ENCODE measurements at regions not wholly inside any gene's neighbourhood (a gene's known extent, or its start where the extent isn't known, plus 50 kb on each side); places are given as distances from the start of the nearest gene placed in this dataset.

DNA sequence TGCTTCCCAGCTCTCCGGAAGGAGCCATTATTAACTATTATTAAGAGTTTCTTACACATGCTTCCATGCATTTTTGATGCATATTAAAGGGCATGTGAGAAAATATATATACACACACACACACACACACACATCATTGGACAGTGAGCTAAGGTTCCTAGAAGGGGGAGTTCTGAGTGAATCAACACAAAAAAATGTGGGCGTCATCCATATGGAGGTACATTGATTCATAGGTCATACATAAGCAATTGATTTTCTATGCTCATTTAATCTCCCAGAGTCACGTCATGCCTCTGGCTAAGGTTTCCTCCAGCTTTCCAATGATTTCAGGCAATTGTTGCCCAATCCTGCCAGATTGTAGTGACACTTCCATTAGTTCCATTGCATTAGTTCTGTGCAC, 269.4 kb downstream of the DNAJB9 start:
- H3K4me1 ChIP-seq (ENCODE audit: control insufficient read depth, extremely low read depth, insufficient read depth, low read length), result no peaks in the 10 kb centered on the region
- DNase-seq (ENCODE audit: low read depth in 2 of 2), result peak; percentile 42 to 70
- TF ChIP-seq EZH2 (IDR thresholded peaks at IDR 0.05; ENCODE audit: low read length, missing control alignments) (no peak), CTCF (conservative IDR thresholded peaks at IDR 0.05 in 1 of 2, IDR thresholded peaks at IDR 0.05 in 1 of 2; ENCODE audit: low read depth in 1 of 2, low read length in 2 of 2) (no peak)
- H3K27ac ChIP-seq (ENCODE audit: insufficient read depth, low read length), result no peak overlapping the region
- no peaks in the 10 kb centered on the region for H3K79me2 ChIP-seq (ENCODE audit: control insufficient read depth, insufficient read depth, low read length)
- H3K36me3 ChIP-seq (ENCODE audit: control insufficient read depth, insufficient read depth, low read length), result no peaks in the 10 kb centered on the region
- H3K9ac ChIP-seq (ENCODE audit: insufficient read depth, low read length), result no peak overlapping the region
- no peaks in the 10 kb centered on the region for H3K9me3 ChIP-seq (ENCODE audit: control insufficient read depth, insufficient read depth, low read depth, low read length)
- H3K27me3 ChIP-seq (ENCODE audit: control insufficient read depth, insufficient read depth, low read length), result no peaks in the 10 kb centered on the region
- no peak overlapping the region for H3K4me2 ChIP-seq (ENCODE audit: extremely low read depth, insufficient read depth, low read length)
- no peaks in the 10 kb centered on the region for H4K20me1 ChIP-seq (ENCODE audit: control insufficient read depth, extremely low read depth, insufficient read depth, low read length)
- no peak overlapping the region for H3K4me3 ChIP-seq (replicated peaks in 1 of 4; ENCODE audit: control extremely low read depth in 1 of 4, insufficient read depth in 1 of 4, low read depth in 3 of 4, low read length in 4 of 4)
- H2AFZ ChIP-seq (ENCODE audit: low read length), result no peak overlapping the region

- no peak overlapping the region for H3K27ac ChIP-seq (ENCODE audit: insufficient read depth, low read length)
- no peaks in the 10 kb centered on the region for H3K4me1 ChIP-seq (ENCODE audit: control insufficient read depth, extremely low read depth, insufficient read depth, low read length)
- no peaks in the 10 kb centered on the region for H3K9me3 ChIP-seq (ENCODE audit: control insufficient read depth, insufficient read depth, low read depth, low read length)
- H2AFZ ChIP-seq (ENCODE audit: low read length), result no peak overlapping the region
- no peak overlapping the region for H3K4me3 ChIP-seq (replicated peaks in 1 of 4; ENCODE audit: control extremely low read depth in 1 of 4, insufficient read depth in 1 of 4, low read depth in 3 of 4, low read length in 4 of 4)
- H3K36me3 ChIP-seq (ENCODE audit: control insufficient read depth, insufficient read depth, low read length), result no peaks in the 10 kb centered on the region
- no peaks in the 10 kb centered on the region for H3K27me3 ChIP-seq (ENCODE audit: control insufficient read depth, insufficient read depth, low read length)
- H3K79me2 ChIP-seq (ENCODE audit: control insufficient read depth, insufficient read depth, low read length), result no peaks in the 10 kb centered on the region
- no peak for DNase-seq (ENCODE audit: low read depth in 2 of 2)
- TF ChIP-seq EZH2 (IDR thresholded peaks at IDR 0.05; ENCODE audit: low read length, missing control alignments), result no peak
- TF ChIP-seq CTCF (conservative IDR thresholded peaks at IDR 0.05 in 1 of 2, IDR thresholded peaks at IDR 0.05 in 1 of 2; ENCODE audit: low read depth in 1 of 2, low read length in 2 of 2), result no peak
- H4K20me1 ChIP-seq (ENCODE audit: control insufficient read depth, extremely low read depth, insufficient read depth, low read length), result no peaks in the 10 kb centered on the region
- H3K9ac ChIP-seq (ENCODE audit: insufficient read depth, low read length), result no peak overlapping the region
- H3K4me2 ChIP-seq (ENCODE audit: extremely low read depth, insufficient read depth, low read length), result no peak overlapping the region
These were observed 276.3 kb downstream of the DNAJB9 start for GRCh38 chr7:108845951-108846350.

GRCh38 chr7:108846471-108846870, 276.8 kb downstream of the DNAJB9 start:
- no peak overlapping the region for H3K9ac ChIP-seq (ENCODE audit: insufficient read depth, low read length)
- H3K27me3 ChIP-seq (ENCODE audit: control insufficient read depth, insufficient read depth, low read length), result no peaks in the 10 kb centered on the region
- no peak overlapping the region for H3K4me3 ChIP-seq (replicated peaks in 1 of 4; ENCODE audit: control extremely low read depth in 1 of 4, insufficient read depth in 1 of 4, low read depth in 3 of 4, low read length in 4 of 4)
- H3K27ac ChIP-seq (ENCODE audit: insufficient read depth, low read length), result no peak overlapping the region
- H3K4me1 ChIP-seq (ENCODE audit: control insufficient read depth, extremely low read depth, insufficient read depth, low read length), result no peaks in the 10 kb centered on the region
- H3K9me3 ChIP-seq (ENCODE audit: control insufficient read depth, insufficient read depth, low read depth, low read length), result no peaks in the 10 kb centered on the region
- H3K79me2 ChIP-seq (ENCODE audit: control insufficient read depth, insufficient read depth, low read length), result no peaks in the 10 kb centered on the region
- H3K36me3 ChIP-seq (ENCODE audit: control insufficient read depth, insufficient read depth, low read length), result no peaks in the 10 kb centered on the region
- no peak for DNase-seq (ENCODE audit: low read depth in 2 of 2)
- H2AFZ ChIP-seq (ENCODE audit: low read length), result no peak overlapping the region
- TF ChIP-seq CTCF (conservative IDR thresholded peaks at IDR 0.05 in 1 of 2, IDR thresholded peaks at IDR 0.05 in 1 of 2; ENCODE audit: low read depth in 1 of 2, low read length in 2 of 2) (no peak), EZH2 (IDR thresholded peaks at IDR 0.05; ENCODE audit: low read length, missing control alignments) (no peak)
- no peak overlapping the region for H3K4me2 ChIP-seq (ENCODE audit: extremely low read depth, insufficient read depth, low read length)
- no peaks in the 10 kb centered on the region for H4K20me1 ChIP-seq (ENCODE audit: control insufficient read depth, extremely low read depth, insufficient read depth, low read length)

Measured in fibroblast of lung (primary cell).